ENCODE measurements at regions not wholly inside any gene's neighbourhood (a gene's known extent, or its start where the extent isn't known, plus 50 kb on each side); places are given as distances from the start of the nearest gene placed in this dataset.
"Not testable (repeated sequence)": the region's sequence is repeated elsewhere in the genome, so short reads cannot be mapped to it uniquely, and the experiment has no call there.

GRCh38 chr13:97880311-97880675 lies 73.2 kb upstream of the IPO5 start:
- DNase-seq, result no peak

GRCh38 chr13:97881556-97881955 lies 71.9 kb upstream of the IPO5 start:
- DNase-seq, result no peak

GRCh38 chr13:97883396-97883795 lies 70.1 kb upstream of the IPO5 start:
- DNase-seq, result no peak

DNA sequence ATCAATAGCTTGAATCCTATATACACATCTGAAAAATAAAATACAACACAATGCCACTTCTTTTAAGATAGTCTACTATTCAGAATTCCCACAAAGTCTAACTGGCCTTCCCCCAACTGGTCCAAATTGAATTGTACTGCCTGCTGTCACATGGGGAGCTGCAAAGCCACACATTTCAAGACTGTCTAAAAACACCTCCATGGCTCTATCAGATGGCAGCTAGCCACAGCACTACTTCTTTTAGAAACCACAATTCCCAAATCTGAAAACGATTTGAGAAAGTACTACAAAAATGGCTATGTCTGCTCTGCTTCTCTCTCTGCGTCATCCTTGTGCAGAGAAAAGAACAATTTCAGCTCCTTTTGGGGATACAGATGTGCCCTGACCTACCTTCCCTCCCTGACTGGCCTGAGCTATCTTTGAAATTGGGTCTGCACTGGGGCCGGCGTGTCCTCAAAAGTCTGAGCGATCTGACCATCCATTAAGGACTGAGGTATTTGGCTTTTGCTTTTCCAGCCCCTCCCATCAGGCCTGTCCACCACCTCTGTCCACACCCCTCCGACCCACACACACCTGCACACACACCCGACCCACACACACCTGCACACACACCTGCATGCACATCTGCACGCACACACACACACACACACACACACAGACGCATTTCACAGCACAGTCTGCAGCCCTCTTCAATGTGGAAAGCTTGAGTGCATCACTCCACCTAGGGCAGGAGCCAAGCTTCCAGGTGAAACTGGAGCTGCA lies 68.6 kb upstream of the IPO5 start:
- DNase-seq, result no peak

GRCh38 chr13:97885641-97886040 lies 67.8 kb upstream of the IPO5 start:
- DNase-seq, result no peak

GRCh38 chr13:97889803-97890202 lies 63.7 kb upstream of the IPO5 start:
- no peak for DNase-seq

DNA sequence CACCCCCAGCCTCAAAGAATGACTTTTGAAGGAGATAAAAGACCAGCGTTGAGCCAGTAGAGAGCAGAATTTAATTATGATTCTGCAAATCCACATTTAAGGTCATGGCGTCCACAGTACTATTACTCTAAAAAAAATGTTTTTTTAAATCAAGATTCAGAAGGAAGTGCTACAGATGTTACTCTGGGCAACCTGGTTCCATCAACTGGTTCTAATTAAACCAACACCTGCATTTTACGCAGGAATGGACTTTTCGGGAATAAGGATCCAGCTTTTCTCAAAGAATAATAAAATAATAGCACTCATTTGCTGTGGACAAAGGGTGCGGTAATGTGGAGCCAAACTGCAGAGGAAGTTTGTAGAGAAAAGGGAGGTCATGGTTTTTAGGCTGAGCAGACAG lies 62.9 kb upstream of the IPO5 start:
- no peak for DNase-seq

- not testable (repeated sequence) for DNase-seq
These were observed 61.5 kb upstream of the IPO5 start for GRCh38 chr13:97891964-97892363.

DNA sequence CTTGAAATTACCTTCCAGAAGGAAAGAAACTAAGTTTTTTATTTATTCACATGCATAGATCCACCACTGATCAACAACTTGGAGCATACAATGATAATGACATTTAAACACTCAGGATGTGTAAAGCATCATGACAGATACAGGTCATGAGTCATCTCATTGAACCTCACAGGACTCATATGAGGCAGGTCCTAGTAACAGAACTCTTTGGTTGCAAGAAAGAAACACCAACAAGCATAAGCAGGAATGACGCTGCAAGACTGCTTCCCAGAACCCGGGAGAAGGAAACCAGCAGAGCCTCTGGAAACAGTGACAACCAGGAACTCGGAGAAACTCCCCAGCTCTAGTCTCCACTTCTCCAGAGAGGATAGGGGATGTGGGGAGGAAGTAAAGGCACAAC lies 60.8 kb upstream of the IPO5 start:
- DNase-seq, result no peak

- no peak for DNase-seq
These were observed 58.1 kb upstream of the IPO5 start for GRCh38 chr13:97895383-97895782.

DNA sequence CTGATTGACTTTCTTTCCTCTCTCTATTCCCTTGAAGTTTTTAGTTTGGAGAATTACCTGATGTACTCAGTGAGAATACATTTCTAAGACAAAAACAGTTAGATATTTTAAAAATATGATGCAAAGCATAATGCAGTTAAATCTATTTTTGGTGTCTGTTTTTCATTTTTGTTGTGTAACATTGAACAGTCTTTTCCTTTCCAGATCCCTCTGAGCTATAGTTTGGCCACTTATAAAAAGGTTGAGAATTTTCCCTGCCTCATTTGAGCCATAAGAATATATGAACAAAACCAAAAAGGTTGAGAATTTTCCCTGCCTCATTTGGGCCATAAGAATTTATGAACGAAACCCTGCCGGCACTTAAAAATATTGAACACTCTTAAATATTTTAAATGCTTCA lies 57.0 kb upstream of the IPO5 start:
- no peak for DNase-seq

DNA sequence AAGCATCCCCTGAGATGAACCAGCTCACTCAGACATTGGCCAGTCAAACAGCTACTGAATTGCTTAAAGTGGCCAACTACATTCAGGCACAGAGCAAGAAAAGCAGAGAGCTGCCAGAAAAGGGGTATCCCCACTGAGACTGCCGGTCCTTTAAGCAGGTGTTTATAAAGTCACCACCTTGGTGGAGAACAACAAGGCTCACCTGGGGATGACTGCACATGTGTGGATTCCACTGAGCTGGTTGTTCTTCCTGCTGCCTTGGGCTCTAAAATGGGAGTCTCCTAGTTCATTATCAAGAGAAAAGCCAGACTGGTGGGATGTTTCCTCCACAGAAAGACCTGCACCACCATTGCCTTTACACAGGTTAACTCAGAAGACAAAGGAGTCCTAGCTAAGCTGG lies 51.8 kb upstream of the IPO5 start:
- no peak for DNase-seq

Measured in stimulated activated naive CD4-positive, alpha-beta T cell (primary cell).